GM12878 (cell line): ENCODE measurements at regions not wholly inside any gene's neighbourhood (a gene's known extent, or its start where the extent isn't known, plus 50 kb on each side); places are given as distances from the start of the nearest gene placed in this dataset.

ENCODE experiments used
- CBX5 ChIP-seq: sonication (generic); IDR thresholded peaks from 2 replicates; pipeline ENCODE4 v1.6.1; 2016; ENCODE audit warnings: low read depth, moderate library complexity, mild to moderate bottlenecking, inconsistent platforms
- FOS ChIP-seq: IDR thresholded peaks from 3 replicates; pipeline ENCODE4 v1.6.1; 2011; ENCODE audit warnings: borderline replicate concordance; ENCODE audit not compliant: insufficient read length; ENCODE audit errors: extremely low read depth
- FOXM1 ChIP-seq: IDR thresholded peaks from 2 replicates; pipeline ENCODE4 v1.6.1; 2012; ENCODE audit warnings: low read depth, mild to moderate bottlenecking, inconsistent platforms, low read length, moderate library complexity
- HDAC2 ChIP-seq: fragments of 200-600 bp; sonication (generic); IDR thresholded peaks from 2 replicates; pipeline ENCODE4 v1.6.1; 2017
- MTA2 ChIP-seq: fragments of 450-650 bp; IDR thresholded peaks from 2 replicates; pipeline ENCODE4 v1.6.1; 2016; ENCODE audit warnings: low read depth, mild to moderate bottlenecking, moderate library complexity
- POLR2A ChIP-seq: IDR thresholded peaks from 2 replicates; pipeline ENCODE4 v1.6.1; 2011; ENCODE audit warnings: low read depth, mild to moderate bottlenecking, low read length
- SMAD1 ChIP-seq: fragments of 450-650 bp; IDR thresholded peaks from 2 replicates; pipeline ENCODE4 v1.6.1; 2018; ENCODE audit warnings: mild to moderate bottlenecking, low read depth; ENCODE audit not compliant: partially characterized antibody
- TAF1 ChIP-seq: IDR thresholded peaks from 2 replicates; pipeline ENCODE4 v1.6.1; 2011; ENCODE audit warnings: mild to moderate bottlenecking, low read depth, low read length, borderline replicate concordance
- TCF12 ChIP-seq: IDR thresholded peaks from 2 replicates; pipeline ENCODE4 v1.6.1; 2011; ENCODE audit warnings: low read depth, mild to moderate bottlenecking, low read length
- ZNF274 ChIP-seq: IDR thresholded peaks from one replicate; pipeline ENCODE4 v1.8.0; 2011; ENCODE audit not compliant: insufficient read length, insufficient read depth
- TF ChIP-seq, protein P1 (sequence below), 3 experiments: IDR thresholded peaks in 2 of 3; conservative IDR thresholded peaks in 1 of 3; 2 replicates each; pipeline ENCODE4 v1.5.1; 2011; ENCODE audit warnings: low read depth in 3 of 3, low read length in 3 of 3, mild to moderate bottlenecking in 3 of 3, control low read depth in 2 of 3, moderate library complexity in 2 of 3, inconsistent platforms in 1 of 3, mixed read lengths in 1 of 3; ENCODE audit not compliant: control insufficient read depth in 2 of 3, insufficient read depth in 1 of 3; ENCODE audit errors: extremely low read depth in 1 of 3
- TF ChIP-seq, protein P2 (sequence below): fragments of 450-650 bp; formaldehyde crosslinking; IDR thresholded peaks from 2 replicates; pipeline ENCODE4 v1.5.0; 2022; ENCODE audit warnings: mild to moderate bottlenecking, missing genetic modification characterization
- TF ChIP-seq, protein P3 (sequence below): IDR thresholded peaks from 2 replicates; pipeline ENCODE4 v1.6.1; 2012; ENCODE audit warnings: mild to moderate bottlenecking, low read depth, low read length

DNA sequence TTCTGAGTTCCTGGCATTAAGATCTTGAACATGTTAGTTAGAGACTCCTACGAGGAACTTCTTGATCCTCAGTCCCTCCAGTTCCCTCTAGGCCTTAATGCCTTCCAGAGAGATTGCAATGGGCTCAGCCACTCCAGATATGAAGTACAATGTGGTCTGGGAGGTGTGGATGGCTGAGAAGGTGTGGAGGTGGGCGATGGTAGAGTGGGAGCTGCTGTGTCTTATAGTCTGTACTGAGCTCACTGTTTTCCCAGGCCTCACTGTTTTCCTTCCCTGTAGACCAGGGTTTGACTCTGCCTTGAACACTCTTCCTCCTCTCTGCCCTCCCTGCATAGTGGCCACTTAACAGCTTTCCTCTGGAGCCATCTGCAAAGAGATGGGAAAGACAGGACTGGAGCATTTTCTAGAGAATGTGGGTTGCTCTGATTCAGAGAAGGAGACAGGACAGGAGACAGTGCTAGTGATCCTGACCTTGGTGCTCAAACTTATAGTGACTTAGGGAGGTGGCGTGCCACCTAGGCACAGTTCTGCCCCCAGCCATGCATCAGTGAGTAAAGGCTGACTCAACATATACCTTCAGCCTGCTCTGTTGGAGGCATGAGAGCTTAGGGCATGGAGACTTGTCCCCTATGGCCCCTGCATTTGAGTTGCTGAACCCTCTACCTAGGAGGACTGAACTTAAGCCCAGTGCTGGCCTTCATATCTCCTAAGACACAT lies 129.7 kb downstream of the TDRD15 start:
- TF ChIP-seq, protein P1, sequence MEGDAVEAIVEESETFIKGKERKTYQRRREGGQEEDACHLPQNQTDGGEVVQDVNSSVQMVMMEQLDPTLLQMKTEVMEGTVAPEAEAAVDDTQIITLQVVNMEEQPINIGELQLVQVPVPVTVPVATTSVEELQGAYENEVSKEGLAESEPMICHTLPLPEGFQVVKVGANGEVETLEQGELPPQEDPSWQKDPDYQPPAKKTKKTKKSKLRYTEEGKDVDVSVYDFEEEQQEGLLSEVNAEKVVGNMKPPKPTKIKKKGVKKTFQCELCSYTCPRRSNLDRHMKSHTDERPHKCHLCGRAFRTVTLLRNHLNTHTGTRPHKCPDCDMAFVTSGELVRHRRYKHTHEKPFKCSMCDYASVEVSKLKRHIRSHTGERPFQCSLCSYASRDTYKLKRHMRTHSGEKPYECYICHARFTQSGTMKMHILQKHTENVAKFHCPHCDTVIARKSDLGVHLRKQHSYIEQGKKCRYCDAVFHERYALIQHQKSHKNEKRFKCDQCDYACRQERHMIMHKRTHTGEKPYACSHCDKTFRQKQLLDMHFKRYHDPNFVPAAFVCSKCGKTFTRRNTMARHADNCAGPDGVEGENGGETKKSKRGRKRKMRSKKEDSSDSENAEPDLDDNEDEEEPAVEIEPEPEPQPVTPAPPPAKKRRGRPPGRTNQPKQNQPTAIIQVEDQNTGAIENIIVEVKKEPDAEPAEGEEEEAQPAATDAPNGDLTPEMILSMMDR (IDR thresholded peaks at IDR 0.05 in 2 of 3, conservative IDR thresholded peaks at IDR 0.05 in 1 of 3; ENCODE audit: control insufficient read depth in 2 of 3, extremely low read depth in 1 of 3, insufficient read depth in 1 of 3, low read depth in 3 of 3, low read length in 3 of 3), result no peak
- no peak for TF ChIP-seq TCF12
- no peak for TF ChIP-seq SMAD1
- no peak for TF ChIP-seq MTA2
- TF ChIP-seq FOXM1, result no peak
- TF ChIP-seq, protein P2, sequence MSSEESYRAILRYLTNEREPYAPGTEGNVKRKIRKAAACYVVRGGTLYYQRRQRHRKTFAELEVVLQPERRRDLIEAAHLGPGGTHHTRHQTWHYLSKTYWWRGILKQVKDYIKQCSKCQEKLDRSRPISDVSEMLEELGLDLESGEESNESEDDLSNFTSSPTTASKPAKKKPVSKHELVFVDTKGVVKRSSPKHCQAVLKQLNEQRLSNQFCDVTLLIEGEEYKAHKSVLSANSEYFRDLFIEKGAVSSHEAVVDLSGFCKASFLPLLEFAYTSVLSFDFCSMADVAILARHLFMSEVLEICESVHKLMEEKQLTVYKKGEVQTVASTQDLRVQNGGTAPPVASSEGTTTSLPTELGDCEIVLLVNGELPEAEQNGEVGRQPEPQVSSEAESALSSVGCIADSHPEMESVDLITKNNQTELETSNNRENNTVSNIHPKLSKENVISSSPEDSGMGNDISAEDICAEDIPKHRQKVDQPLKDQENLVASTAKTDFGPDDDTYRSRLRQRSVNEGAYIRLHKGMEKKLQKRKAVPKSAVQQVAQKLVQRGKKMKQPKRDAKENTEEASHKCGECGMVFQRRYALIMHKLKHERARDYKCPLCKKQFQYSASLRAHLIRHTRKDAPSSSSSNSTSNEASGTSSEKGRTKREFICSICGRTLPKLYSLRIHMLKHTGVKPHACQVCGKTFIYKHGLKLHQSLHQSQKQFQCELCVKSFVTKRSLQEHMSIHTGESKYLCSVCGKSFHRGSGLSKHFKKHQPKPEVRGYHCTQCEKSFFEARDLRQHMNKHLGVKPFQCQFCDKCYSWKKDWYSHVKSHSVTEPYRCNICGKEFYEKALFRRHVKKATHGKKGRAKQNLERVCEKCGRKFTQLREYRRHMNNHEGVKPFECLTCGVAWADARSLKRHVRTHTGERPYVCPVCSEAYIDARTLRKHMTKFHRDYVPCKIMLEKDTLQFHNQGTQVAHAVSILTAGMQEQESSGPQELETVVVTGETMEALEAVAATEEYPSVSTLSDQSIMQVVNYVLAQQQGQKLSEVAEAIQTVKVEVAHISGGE (CRISPR knock-in tag), result no peak
- TF ChIP-seq HDAC2, result no peak
- TF ChIP-seq, protein P3, sequence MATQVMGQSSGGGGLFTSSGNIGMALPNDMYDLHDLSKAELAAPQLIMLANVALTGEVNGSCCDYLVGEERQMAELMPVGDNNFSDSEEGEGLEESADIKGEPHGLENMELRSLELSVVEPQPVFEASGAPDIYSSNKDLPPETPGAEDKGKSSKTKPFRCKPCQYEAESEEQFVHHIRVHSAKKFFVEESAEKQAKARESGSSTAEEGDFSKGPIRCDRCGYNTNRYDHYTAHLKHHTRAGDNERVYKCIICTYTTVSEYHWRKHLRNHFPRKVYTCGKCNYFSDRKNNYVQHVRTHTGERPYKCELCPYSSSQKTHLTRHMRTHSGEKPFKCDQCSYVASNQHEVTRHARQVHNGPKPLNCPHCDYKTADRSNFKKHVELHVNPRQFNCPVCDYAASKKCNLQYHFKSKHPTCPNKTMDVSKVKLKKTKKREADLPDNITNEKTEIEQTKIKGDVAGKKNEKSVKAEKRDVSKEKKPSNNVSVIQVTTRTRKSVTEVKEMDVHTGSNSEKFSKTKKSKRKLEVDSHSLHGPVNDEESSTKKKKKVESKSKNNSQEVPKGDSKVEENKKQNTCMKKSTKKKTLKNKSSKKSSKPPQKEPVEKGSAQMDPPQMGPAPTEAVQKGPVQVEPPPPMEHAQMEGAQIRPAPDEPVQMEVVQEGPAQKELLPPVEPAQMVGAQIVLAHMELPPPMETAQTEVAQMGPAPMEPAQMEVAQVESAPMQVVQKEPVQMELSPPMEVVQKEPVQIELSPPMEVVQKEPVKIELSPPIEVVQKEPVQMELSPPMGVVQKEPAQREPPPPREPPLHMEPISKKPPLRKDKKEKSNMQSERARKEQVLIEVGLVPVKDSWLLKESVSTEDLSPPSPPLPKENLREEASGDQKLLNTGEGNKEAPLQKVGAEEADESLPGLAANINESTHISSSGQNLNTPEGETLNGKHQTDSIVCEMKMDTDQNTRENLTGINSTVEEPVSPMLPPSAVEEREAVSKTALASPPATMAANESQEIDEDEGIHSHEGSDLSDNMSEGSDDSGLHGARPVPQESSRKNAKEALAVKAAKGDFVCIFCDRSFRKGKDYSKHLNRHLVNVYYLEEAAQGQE, result no peak
- no peak for TF ChIP-seq TAF1
- no peak for TF ChIP-seq FOS
- no peak for TF ChIP-seq CBX5
- no peak for TF ChIP-seq POLR2A
- TF ChIP-seq ZNF274, result no peak
